SKM-1 treated with dmso at 0.1 percent for 144 hours (cell line): ENCODE measurements at regions not wholly inside any gene's neighbourhood (a gene's known extent, or its start where the extent isn't known, plus 50 kb on each side); places are given as distances from the start of the nearest gene placed in this dataset.

Source experiments
- DNase-seq: peaks from one replicate; lab custom pipeline; 2025; ENCODE audit not compliant: unreplicated experiment; lab: John Stamatoyannopoulos, UW

GRCh38 chr14:85118274-85118673, 411.7 kb upstream of the FLRT2 start:
- DNase-seq, result no peak

- no peak for DNase-seq
These were observed 407.3 kb upstream of the FLRT2 start for GRCh38 chr14:85122690-85123089.

- no peak for DNase-seq
These were observed 406.2 kb upstream of the FLRT2 start for GRCh38 chr14:85123755-85124154.

- DNase-seq, result no peak
These were observed 405.2 kb upstream of the FLRT2 start for GRCh38 chr14:85124631-85125290.

GRCh38 chr14:85125291-85125670, 404.7 kb upstream of the FLRT2 start:
- no peak for DNase-seq

- DNase-seq, result no peak
These were observed 400.0 kb upstream of the FLRT2 start for GRCh38 chr14:85129921-85130320.

GRCh38 chr14:85131226-85131922, 398.6 kb upstream of the FLRT2 start:
- no peak for DNase-seq

GRCh38 chr14:85142982-85143381, 387.0 kb upstream of the FLRT2 start:
- no peak for DNase-seq

GRCh38 chr14:85146779-85147178, 383.2 kb upstream of the FLRT2 start:
- DNase-seq, result no peak

- no peak for DNase-seq
These were observed 379.8 kb upstream of the FLRT2 start for GRCh38 chr14:85150166-85150565.

- no peak for DNase-seq
These were observed 375.2 kb upstream of the FLRT2 start for GRCh38 chr14:85154714-85155113.

- no peak for DNase-seq
These were observed 373.6 kb upstream of the FLRT2 start for GRCh38 chr14:85156319-85156718.

- no peak for DNase-seq
These were observed 370.2 kb upstream of the FLRT2 start for GRCh38 chr14:85159726-85160125.

- DNase-seq, result no peak
These were observed 364.9 kb upstream of the FLRT2 start for GRCh38 chr14:85165094-85165493.

- DNase-seq, result no peak
These were observed 360.6 kb upstream of the FLRT2 start for GRCh38 chr14:85169381-85169780.

- DNase-seq, result no peak
These were observed 357.7 kb upstream of the FLRT2 start for GRCh38 chr14:85172290-85172689.

- DNase-seq, result no peak
These were observed 357.0 kb upstream of the FLRT2 start for GRCh38 chr14:85172889-85173477.

- no peak for DNase-seq
These were observed 354.4 kb upstream of the FLRT2 start for GRCh38 chr14:85175556-85175955.

- DNase-seq, result no peak
These were observed 351.1 kb upstream of the FLRT2 start for GRCh38 chr14:85178864-85179263.

GRCh38 chr14:85180876-85181275, 349.1 kb upstream of the FLRT2 start:
- no peak for DNase-seq

- DNase-seq, result no peak
These were observed 347.7 kb upstream of the FLRT2 start for GRCh38 chr14:85182282-85182681.

GRCh38 chr14:85186082-85186481, 343.9 kb upstream of the FLRT2 start:
- DNase-seq, result no peak
